GM12875 (cell line): ENCODE measurements at regions not wholly inside any gene's neighbourhood (a gene's known extent, or its start where the extent isn't known, plus 50 kb on each side); places are given as distances from the start of the nearest gene placed in this dataset.

ENCODE experiments used
- H3K4me3 ChIP-seq: one replicate; pipeline ENCODE4 v1.5.1; 2011; ENCODE audit warnings: low read depth, low read length, control low read depth
- TF ChIP-seq, protein P1 (sequence below): IDR thresholded peaks from 2 replicates; pipeline ENCODE4 v1.5.1; 2011; ENCODE audit warnings: low read depth, mild to moderate bottlenecking, control low read depth, inconsistent platforms, low read length, moderate library complexity, borderline replicate concordance; ENCODE audit not compliant: insufficient read depth

DNA sequence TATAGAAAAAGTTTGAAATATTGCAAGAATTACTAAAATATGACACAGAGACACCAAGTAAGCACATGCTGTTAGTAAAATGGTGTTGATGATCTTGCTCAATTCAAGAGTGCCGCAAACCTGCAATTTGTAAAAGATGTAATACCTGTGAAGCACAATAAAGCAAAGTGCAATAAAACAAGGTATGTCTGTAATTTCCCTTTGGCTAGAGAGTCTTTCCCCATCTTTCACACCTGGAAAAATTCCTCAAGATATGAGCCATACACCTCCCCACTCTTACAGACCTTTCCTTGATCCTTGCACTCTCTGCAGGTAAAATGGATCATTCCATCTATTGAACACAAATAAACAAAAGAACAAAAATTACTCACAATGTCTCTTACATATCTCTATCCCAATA lies 597.8 kb downstream of the EFNA5 start:
- TF ChIP-seq, protein P1, sequence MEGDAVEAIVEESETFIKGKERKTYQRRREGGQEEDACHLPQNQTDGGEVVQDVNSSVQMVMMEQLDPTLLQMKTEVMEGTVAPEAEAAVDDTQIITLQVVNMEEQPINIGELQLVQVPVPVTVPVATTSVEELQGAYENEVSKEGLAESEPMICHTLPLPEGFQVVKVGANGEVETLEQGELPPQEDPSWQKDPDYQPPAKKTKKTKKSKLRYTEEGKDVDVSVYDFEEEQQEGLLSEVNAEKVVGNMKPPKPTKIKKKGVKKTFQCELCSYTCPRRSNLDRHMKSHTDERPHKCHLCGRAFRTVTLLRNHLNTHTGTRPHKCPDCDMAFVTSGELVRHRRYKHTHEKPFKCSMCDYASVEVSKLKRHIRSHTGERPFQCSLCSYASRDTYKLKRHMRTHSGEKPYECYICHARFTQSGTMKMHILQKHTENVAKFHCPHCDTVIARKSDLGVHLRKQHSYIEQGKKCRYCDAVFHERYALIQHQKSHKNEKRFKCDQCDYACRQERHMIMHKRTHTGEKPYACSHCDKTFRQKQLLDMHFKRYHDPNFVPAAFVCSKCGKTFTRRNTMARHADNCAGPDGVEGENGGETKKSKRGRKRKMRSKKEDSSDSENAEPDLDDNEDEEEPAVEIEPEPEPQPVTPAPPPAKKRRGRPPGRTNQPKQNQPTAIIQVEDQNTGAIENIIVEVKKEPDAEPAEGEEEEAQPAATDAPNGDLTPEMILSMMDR: no peak

DNA sequence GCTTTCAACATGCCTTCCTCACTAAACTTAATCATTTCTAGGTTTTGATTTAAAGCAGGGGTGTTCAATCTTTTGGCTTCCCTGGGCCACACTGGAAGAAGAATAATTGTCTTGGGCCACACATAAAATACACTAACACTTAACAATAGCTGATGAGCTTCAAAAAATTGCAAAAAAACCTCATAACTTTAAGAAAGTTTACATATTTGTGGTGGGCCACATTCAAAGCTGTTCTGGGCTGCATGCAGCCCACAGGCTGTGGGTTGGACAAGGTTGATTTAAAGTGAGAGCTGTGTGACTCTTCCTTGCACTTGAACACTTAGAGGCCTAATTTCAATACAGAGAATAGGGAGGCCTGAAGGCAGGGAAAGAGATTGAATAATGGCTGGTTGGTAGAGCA lies 598.3 kb downstream of the EFNA5 start:
- H3K4me3 ChIP-seq: no peak overlapping the region
- TF ChIP-seq, protein P1: no peak

More for the DNA sequence above, 597.8 kb downstream of the EFNA5 start:
- H3K4me3 ChIP-seq: no peak overlapping the region

DNA sequence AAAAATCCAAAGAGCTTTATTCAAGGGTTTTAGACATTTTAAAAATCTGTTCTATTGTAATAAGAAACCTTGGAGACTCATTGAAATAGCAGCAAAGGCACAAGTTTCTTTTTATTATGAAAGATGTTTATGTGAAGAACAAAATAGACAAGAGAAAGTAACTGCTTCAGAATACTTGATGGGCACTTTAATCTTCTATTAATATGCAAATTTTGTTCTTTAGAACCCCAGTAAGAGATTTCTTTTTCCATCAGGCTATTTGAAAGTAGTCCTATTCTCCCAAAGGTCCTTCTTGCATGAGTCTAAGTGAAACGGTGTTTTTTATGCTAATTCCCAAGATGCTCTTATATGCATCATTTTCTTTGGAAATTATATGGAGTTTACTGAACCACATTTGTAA lies 602.0 kb downstream of the EFNA5 start:
- no peak overlapping the region for H3K4me3 ChIP-seq
- TF ChIP-seq, protein P1: no peak

DNA sequence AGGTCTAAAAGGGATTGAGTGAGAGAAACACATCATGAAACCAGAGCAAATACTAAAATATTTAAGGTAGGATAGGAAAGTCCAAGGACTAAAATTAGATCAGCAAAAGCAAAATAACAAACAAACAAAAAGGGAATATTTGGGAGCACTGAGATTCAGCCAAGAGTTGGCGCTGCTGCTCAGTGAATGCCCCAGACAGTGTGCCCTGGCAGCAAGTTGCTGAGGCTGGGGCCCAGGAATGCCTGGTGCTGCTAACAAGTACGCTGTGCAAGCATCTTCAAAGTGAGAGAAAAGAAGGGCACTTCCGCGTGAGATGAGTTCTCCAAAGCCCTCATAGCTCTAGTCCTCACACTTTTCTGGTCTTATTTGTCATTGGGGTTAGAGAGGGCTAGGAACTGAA lies 603.3 kb downstream of the EFNA5 start:
- H3K4me3 ChIP-seq: no peak overlapping the region
- TF ChIP-seq, protein P1: no peak

DNA sequence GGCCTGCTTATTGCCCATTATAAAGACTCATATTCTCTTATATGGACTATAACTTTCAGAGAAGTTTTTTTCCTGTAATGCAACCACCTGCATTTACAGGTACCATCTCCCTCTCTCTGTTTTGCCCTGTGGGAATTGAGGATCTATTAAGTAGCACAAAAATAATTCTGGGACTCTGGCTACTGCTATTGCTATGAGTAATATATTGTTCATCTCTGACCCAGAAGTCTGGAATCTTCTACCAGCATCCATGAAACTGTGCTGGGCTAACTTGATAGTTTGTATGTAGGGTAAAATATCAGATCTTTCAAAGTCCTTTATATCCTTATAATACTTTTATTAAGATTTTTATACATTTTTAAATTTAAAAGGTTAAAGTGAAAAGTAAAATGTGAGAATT lies 607.2 kb downstream of the EFNA5 start:
- TF ChIP-seq, protein P1: no peak
- no peak overlapping the region for H3K4me3 ChIP-seq

DNA sequence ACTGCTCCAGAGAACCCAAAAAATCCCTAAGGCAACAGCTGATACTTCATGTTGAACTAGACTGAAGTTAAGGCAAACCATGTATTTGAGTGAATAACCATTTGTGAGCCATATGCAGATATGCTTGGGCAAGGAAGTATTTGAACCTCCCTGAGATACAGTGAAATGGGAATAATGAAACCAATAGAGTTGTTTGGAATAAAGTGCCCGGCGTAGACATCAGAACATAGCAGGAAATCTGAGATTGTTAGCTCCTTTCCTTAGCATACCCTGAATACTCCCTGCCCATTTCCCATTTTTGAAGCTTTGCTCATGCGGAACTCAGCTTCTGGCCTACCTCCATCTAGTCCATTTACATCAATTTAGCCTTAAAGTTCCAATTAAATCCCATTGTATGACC lies 611.9 kb downstream of the EFNA5 start:
- H3K4me3 ChIP-seq: no peak overlapping the region
- TF ChIP-seq, protein P1: no peak

DNA sequence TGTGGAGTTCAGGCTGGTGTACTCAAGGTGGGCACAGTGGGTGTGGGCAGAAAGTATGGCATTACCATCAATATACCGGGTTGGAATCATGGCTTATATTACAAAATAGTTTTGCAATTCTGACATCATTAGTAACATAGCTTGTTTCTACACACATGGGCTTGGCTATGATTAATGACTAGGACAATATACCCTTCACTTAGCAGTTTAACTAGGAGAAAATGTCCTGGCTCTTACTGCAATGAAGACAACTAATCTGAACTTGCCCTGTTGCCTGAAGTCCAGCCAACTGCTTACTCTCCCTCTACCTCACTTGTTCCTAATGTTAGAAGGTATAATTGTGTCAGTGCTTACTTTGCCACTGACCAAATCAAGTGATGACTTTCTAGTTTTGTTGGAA lies 612.5 kb downstream of the EFNA5 start:
- H3K4me3 ChIP-seq: no peak overlapping the region
- TF ChIP-seq, protein P1: no peak
